NCI-H2171 (cell line): ENCODE measurements at regions not wholly inside any gene's neighbourhood (a gene's known extent, or its start where the extent isn't known, plus 50 kb on each side); places are given as distances from the start of the nearest gene placed in this dataset.
"Not testable (repeated sequence)": the region's sequence is repeated elsewhere in the genome, so short reads cannot be mapped to it uniquely, and the experiment has no call there.

Experiments
- DNase-seq: peaks from one replicate; lab custom pipeline; 2025; lab: John Stamatoyannopoulos, UW

DNA sequence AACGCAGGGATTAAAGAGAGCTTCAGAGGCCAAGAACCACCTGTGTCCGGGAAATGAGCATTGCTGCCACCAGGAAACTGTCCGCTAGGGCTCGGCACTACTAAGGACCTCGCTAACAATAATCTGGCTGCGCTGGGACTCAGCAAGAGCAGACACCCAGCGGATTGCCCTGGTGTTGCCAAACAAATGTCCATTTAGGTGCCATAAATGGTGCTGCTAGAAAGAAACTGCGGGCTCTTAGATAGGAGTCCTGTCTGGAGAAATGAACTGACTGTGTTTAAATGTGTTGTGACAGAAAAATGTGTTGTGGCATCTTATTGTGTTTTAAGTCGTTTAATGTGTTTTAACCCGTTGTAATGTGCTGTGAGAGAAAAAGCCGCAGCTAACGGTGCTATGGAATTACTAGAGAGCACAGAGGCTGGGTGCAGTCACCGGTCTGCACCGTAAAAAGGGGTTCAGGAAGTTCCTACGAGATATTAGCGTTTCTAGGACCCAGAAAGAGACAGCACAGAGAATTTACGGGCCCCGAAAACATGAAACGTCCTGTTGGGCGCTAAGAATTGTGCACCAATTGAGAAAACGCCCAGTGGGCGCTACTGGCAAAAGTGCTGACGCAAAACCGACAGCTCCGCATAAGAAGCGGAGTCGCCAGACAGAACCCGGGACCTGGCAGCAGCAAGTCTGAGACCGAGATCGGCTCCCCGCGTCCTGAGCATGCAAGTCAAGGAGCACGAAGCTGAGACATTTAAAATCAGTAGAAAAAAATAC is 90.6 kb downstream of the ANXA2R start:
- DNase-seq = no peak

DNA sequence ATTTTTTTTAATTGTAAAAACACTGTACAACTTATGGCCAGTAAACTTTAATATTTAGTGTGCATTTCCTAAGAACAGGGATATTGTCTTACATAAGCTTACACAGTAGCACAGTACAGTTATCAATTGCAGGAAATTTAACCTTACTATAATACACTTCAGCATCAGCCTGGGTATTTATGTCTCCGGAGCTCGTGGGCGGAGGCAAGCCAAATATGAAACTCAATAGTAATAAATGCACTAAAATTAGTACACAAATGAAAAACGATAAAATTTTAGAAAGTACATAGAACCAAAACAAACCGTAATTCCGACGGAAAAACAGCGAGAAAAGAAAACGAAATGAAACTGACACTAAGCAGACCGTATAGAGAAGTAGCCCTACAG is 91.2 kb downstream of the ANXA2R start:
- no peak for DNase-seq

DNA sequence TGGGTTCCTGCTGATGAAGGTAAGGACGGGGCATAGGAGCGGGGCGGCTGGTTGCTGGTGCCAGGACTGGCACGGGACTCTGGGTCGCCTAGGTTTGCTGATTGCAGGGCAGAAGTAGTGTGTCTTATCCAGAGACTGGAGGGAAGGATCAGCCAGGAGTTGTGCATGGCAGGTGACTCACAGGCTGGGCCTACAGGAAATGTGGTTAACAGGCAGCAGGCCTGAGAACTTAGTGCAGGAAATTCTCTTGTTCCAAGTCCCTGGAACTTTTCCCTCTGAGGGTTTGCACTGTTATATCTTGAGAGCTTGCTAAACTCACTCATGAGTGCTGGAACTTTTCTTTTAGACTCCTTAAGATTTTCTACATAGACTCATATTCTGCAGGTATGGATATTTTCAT is 95.1 kb downstream of the ANXA2R start:
- no peak for DNase-seq

DNA sequence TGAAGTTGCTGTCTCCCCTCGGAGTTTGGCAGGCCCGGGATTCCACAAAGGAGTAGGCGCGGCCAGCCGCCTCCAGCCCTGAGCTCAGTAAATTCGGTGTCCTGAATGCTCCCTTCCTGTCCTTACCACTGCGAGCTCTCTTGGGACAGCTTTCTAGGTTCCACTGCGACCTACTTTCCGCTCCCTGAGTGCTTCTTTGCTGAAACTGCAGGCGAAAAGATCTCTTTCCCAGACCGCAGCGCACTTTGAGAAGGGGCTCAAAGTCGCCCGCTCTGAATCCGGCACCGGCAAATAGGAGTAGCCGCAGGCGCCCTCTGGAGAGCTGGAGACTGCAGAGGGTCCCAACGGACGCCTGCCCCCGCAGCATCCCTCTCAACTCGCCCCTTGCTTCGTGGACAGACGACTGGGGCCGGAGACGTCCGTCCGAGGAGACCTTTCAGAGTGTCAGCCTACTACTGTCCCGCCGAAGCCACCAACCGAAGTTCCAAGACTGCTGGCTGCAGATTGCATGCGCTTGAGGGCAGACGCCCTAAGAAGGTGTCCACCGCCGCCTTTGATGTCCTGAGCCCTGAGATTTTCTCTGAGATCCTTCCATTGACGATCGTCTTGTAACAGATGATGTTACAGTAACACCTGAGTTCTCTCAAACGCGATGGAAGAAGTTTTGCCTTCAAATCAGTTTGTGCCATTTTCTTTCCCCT is 96.0 kb downstream of the ANXA2R start:
- no peak for DNase-seq

DNA sequence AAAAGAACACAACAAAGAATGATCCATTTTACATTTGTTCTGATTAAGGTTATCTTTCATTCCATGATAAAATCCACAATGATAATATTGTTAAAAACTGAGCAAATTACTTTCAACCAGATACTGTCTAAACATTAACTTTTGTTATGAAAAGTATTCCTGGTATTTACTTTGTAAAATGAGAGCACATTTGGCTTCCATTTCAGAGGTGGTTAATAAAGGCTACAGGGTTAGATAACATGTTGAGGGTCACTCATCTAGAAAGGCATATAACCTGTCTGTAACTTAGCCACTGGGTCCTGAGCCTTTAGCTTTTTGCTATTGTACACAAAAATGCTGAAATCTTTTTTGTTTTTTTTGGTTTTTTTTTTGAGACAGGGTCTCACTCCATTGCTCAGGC is 99.3 kb downstream of the ANXA2R start:
- DNase-seq = no peak

DNA sequence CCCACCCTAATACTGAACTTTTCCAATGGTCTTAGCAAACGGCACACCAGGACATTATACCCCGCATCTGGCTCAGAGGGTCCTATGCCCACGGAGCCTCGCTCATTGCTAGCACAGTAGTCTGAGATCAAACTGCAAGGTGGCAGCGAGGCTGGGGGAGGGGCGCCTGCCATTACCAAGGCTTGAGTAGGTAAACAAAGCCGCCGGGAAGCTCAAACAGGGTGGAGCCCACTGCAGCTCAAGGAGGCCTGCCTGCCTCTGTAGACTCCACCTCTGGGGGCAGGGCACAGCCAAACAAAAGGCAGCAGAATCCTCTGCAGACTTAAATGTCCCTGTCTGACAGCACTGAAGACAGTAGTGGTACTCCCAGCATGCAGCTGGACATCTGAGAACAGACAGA is 108.1 kb downstream of the ANXA2R start:
- DNase-seq = not testable (repeated sequence)

DNA sequence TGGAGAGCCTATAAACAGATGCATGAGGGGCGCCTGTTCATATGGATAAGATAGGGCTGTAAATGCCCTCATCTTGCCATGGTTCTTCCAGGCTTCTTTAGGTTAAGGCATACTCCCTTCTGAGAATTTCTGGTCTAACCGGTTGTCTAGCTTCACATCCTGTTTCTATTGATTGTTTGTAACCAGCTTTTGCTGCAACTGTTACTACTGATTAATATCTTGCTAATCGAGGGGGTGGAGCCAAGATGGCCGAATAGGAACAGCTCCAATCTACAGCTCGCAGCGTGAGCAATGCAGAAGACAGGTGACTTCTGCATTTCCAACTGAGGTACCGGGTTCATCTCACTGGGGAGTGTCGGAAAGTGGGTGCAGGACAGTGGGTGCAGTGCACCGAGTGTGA is 108.7 kb downstream of the ANXA2R start:
- DNase-seq = not testable (repeated sequence)

DNA sequence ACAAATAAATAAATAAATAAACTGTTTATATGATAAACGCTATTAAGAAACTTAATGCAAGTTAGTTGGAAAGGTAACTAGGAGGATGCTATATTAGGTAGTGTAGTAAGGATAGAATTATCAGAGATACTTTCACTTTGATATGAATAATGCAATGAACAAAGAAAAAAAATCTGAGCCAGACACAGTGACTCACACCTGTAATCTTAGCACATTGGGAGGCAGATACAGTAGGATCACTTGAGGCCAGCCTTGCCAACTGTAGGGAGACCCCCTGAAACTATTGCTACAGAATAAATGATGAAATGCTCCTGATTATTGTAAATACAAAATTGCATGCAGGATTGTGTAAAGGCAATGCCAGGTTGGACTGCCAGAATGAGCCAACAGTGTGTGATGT is 109.2 kb downstream of the ANXA2R start:
- DNase-seq = no peak

DNA sequence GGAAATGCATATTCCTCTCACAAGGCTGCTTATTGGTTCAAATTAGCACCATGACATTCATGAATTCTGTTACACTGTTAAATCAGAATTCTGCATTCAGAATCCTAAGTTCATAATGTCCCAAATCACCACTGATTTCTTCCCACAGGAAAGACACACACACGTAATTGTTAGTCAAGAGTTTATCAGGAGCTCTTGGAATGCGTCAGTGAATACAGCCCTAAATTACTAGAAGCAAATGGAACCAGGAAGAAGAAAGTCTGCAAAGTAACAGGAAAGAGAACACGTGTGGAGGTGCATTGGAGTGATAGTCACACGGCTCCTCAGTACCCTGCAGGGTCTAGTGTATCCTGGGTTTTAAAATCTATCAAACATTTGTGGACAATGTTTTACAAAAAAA is 110.2 kb downstream of the ANXA2R start:
- no peak for DNase-seq

DNA sequence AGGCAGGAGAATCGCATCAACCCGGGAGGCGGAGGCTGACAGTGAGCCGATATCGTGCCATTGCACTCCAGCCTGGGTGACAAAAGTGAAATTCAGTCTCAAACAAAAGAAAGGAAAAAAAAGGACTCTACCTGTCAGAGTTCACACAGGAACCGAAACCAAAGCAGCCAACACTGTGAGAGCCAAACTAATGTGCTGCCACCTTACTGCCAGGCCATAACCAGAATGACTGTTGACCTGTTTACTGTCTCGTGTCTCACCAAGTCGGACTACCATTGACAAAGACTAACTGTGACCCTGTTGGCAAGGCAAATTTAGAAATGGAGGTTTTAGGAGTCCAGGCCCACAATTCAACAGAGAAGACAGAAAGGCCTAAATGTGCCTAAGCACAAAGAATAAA is 112.4 kb downstream of the ANXA2R start:
- DNase-seq = no peak

DNA sequence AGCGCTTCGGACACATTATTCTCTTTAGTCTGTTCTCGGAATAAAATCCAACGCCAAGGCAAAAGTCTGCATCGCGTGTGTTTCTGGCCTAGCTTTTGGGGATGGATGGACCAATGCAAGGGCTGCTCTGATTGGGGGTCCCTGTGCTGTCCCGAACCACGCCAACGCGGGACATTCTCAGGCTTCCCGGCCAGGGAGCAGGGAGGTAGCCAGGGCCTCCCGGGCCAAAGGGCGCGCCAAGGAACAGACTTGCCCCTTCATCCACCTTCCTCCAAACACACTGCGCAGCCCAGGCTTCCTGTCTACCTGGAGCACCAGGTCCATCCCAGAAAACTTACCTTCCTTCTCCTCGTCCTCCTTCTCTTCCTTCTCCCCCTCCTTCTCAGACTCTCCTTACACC is 113.0 kb upstream of the SELENOP start:
- DNase-seq = no peak

DNA sequence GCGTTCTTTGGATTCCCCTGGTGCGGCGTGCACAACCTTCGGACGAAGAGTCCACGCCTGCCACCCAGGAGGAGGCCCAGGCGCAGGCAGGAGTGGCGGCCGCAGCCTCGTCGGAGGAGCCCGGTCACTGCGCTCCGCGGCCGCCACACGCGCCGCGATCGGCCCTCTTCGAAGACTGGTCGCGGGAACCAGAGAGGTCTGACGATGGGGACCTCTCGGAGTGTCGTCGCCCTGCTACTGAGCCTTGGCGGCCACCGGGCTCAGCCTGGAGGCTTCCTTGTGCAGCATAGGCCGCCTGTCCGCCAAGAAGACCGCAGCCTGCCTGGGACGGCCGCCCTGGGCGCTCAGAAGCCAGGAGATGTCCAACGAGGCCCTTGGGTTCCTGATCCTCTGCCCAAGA is 112.5 kb upstream of the SELENOP start:
- no peak for DNase-seq

DNA sequence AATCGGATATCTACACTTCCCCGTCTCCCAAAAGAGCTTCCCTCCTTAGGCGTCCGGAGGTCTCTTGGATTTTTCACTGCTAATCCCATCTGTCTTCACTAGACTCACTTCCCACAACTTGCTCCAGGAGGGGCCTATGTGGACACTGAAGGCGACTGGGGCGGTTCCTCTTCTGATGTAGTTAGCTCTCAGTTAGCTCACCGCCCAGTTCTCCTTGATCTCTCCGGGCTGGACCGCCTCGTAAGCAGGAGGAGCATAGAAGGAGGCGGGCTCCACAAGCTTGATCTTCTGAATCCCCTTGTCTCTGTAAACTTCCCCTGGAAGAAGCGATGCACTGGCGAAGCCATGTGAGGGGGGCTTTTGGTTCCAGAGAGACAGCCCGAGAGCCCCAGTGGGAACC is 112.0 kb upstream of the SELENOP start:
- no peak for DNase-seq

DNA sequence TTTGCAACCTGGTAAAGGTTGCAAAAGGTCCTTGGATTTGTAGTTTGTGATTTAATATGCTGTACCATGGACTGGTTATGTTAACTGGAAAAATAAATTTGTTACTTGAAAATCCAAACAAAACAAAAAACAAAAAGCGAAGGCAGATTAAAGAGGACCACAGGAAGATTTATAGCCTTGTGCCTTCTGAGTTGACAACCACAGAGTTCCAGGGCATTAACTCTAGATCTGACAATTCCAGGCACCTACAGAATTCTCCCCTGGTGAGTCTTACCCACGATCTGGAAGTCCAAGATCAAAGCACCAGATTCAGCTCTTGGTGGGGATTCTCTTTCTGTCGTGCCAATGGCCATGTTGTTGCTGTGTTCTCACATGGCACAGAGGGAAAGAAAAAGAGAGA is 107.9 kb upstream of the SELENOP start:
- no peak for DNase-seq

DNA sequence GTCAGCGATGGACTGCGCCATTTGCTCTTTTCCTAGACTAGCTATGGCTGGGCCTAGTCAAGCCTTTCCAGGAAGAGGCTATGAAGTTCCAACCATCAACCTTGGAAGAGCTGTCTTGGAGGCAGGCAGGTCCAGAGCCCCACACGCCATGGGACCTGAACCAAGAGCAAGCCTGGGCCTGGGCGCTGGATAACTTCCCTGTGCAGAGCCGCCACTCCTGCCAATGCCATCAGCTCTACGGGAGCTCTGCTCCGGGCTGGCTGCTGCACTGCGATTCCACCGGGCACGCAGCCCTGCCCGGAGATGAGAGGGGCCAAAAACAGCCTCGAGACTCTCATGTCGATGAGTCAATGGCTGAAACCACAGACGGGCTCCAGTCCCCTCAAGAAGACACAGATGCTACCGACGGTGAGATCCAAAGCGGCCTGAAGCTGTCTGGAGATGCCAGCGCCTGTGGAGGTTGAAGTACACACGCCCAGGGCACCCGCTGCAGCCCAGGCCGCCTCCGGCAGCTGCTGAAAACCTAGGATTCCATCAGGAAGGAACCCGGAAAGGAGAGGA is 103.7 kb upstream of the SELENOP start:
- no peak for DNase-seq

DNA sequence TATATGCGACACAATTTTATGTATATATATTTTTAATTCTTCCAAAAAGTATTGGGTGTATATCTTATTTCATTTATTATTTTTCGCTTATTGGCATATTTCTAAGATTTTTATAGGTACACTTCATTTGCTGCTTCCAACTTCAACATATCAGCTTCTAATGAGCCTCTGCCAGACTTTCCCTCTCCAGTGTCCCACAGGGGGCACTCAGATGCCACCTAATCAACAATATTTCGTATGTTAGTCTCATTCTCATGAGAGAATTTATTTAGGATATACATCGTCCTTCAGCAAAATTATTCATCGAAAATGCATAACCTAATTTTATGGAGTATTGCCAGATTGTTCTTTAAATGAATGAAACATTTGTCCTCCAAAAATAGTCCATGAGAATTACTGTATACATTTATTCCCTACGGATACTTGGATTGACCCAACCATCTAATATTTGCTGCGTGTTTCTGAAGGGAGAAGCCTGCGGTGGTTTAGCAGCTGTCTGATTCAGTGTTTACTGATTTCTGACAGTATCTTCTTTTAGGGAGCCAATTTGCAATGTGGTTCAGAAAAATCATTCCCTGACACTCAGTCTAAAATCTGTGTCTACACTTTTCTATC is 100.6 kb upstream of the SELENOP start:
- peak; percentile 7 for DNase-seq

DNA sequence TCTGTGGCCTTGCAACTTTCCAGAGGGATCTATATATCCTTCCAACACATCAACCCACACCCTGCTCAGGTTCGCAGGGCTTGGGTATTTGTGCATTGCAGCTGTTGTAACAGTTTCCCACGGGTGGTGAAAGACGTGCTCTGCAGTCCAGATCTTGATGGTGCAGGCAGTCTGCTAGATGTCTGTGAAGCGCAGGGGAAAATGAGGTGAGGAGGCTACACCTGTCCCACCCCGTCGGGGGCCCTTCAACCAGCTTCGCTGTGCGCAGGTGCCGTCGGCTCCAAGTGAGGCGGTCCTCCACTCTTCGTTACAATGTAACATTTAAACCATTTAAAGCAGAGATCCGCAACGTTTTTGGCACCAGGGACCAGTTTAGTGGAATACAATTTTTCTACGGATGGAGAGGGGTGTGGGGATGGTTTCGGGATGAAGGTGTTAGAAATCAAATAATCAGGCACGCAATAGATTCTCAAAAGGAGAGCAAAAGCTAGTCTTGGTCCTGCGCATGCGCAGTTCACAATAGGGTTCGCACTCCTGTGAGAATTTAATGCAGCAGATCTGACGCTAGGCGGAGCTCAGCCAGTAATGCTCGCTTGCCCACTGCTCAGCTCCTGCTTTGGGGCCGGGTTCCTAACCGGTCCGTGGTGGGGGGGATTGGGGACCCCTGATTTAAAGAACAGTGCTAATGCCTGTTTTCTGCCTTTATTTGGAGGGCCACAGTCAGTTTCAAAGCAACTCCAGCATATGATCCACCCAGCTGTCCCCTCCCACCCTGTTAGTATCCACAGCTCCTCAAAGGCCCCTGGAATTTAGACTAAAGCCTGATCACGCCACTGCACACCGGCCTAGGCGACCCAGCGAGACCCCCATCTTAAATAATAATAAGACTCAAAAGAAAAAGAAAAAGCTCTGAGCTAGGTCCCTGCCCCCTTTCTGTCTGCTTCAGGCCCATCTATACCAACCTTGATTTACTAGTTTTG is 97.1 kb upstream of the SELENOP start:
- peak; percentile 86 for DNase-seq

DNA sequence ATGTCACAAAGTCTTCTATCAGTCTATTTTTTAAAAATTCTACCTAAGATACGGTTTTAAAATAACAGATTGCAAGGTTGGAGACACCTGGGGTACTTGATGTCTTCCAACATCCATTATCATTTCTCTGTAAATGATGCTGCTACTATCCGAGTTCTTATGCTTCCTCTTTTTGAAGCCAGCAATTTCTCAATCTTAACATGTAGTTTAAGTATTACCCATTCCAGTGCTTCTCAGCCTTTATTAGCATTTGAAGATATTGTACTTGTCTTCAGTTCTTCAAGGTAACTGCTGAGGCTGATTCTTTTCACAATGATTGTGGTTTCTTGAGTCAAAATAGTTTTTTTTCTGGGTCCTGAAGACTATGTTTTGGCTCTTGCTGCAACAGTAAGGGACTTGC is 96.4 kb upstream of the SELENOP start:
- no peak for DNase-seq

DNA sequence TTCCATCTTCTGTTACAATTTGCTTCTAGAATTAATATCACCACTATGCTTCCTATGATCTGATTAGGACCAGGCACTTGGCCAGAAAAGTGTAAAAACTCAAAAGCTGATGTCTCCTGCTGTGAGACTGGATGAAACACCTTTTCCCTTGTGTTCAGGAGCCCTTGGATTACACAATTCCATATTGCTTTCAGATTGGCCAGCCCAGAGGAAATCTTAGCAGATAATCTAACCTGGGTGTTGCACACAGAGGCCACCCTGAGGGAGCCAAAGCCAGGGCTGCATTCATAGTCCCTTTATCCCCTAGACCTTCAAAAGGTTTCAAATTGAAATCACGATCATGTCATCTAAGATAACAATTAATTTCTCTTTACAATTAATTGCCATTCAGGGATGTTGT is 94.1 kb upstream of the SELENOP start:
- DNase-seq = no peak

DNA sequence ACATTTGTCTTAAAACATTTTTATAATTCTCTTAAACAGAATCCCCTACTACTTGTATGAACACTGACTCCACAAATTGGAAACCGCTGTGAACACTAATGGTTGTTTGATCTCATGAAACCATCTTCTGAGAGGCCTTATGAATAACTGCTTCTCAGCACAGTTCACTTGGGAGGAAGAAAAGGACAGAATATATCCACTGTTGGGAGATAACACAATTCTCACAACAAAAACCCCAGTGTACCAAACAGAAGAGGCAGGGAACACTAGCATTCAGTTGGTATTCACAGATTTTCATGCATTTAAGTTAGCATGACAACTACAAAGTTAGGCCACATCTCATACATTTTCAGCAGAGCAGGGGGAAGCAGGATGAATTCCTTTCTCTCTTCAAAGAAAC is 89.0 kb upstream of the SELENOP start:
- no peak for DNase-seq

DNA sequence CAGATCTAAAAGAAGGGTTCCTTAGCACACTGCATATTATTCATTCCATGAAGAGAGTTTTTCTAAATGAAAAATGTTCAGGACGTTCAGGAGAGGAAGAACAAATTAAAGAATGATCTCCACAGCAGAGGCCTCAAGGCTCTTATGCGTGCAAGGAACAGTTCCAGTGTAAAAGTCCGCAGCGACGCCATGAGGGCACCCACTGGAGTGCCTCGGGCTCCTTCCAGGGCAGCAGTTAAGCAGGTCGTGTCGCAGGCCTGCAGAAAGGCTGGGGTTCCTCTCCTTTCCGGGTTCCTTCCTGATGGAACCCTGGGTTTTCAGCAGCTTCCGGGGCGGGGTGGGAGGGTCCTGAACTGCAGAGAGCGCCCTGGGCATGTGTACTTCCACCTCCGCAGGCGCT is 87.1 kb upstream of the SELENOP start:
- DNase-seq = no peak

DNA sequence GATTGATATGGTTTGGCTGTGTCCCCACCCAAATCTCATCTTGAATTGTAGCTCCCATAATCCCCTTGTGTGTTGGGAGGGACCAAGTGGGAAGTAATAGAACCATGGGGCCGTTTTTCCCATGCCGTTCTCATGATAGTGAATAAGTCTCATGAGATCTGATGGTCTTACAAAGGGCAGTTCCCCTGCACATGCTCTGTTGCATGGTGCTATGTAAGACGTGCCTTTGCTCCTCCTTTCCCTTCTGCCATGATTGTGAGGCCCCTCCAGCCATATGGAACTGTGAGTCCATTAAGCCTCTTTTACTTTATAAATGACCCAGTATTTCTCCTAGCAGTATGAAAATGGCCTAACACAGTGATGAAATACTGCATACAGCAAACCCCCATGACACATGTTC is 84.8 kb upstream of the SELENOP start:
- no peak for DNase-seq
